Kidney epithelial cell (primary cell): ENCODE measurements at regions not wholly inside any gene's neighbourhood (a gene's known extent, or its start where the extent isn't known, plus 50 kb on each side); places are given as distances from the start of the nearest gene placed in this dataset.

Experiments used
- DNase-seq: peaks from one replicate; pipeline ENCODE4 v3.0.0-alpha.2; 2010; ENCODE audit warnings: low read depth
- H3K27me3 ChIP-seq: 2 replicates; pipeline ENCODE4 v1.6.0; 2011; ENCODE audit warnings: low read length; ENCODE audit not compliant: control insufficient read depth, insufficient read depth
- H3K36me3 ChIP-seq: 2 replicates; pipeline ENCODE4 v1.5.1; 2011; ENCODE audit warnings: low read length; ENCODE audit not compliant: control insufficient read depth, insufficient read depth
- H3K4me3 ChIP-seq: 2 replicates; pipeline ENCODE4 v1.5.1; 2011; ENCODE audit warnings: low read depth, mild to moderate bottlenecking, control low read depth, low read length
- CTCF ChIP-seq: IDR thresholded peaks from 2 replicates; pipeline ENCODE4 v1.5.1; 2011; ENCODE audit warnings: mild to moderate bottlenecking, moderate library complexity, low read length, control low read depth, inconsistent platforms; ENCODE audit not compliant: insufficient read depth, poor library complexity, severe bottlenecking

GRCh38 chr1:234990328-234990675, 138.3 kb downstream of the TOMM20 start:
- TF ChIP-seq CTCF = no peak
- DNase-seq = no peak
- Histone ChIP-seq H3K4me3 (no peak overlapping the region), H3K27me3 (no peaks in the 10 kb centered on the region), H3K36me3 (no peaks in the 10 kb centered on the region)

- no peak for TF ChIP-seq CTCF
- H3K27me3 ChIP-seq = no peaks in the 10 kb centered on the region
- no peak overlapping the region for H3K4me3 ChIP-seq
- H3K36me3 ChIP-seq = no peaks in the 10 kb centered on the region
- DNase-seq = no peak
These were observed 138.9 kb downstream of the TOMM20 start for GRCh38 chr1:234989479-234990327.

- Histone ChIP-seq H3K36me3 (no peaks in the 10 kb centered on the region), H3K27me3 (no peaks in the 10 kb centered on the region), H3K4me3 (no peak overlapping the region)
- DNase-seq = no peak
- TF ChIP-seq CTCF = no peak
These were observed 139.6 kb downstream of the TOMM20 start for GRCh38 chr1:234989019-234989418.

GRCh38 chr1:234988536-234988935, 140.1 kb downstream of the TOMM20 start:
- H3K4me3 ChIP-seq = no peak overlapping the region
- no peaks in the 10 kb centered on the region for H3K36me3 ChIP-seq
- no peak for TF ChIP-seq CTCF
- DNase-seq = no peak
- no peaks in the 10 kb centered on the region for H3K27me3 ChIP-seq

- Histone ChIP-seq H3K27me3 (no peaks in the 10 kb centered on the region), H3K36me3 (no peaks in the 10 kb centered on the region), H3K4me3 (no peak overlapping the region)
- no peak for DNase-seq
- no peak for TF ChIP-seq CTCF
These were observed 140.5 kb downstream of the TOMM20 start for GRCh38 chr1:234988155-234988517.
